Thoracic aorta (tissue), 2 donors: ENCODE measurements at regions not wholly inside any gene's neighbourhood (a gene's known extent, or its start where the extent isn't known, plus 50 kb on each side); places are given as distances from the start of the nearest gene placed in this dataset.

ENCODE experiments used
- ATAC-seq: fragments of 150-250 bp; one replicate; pipeline ENCODE4 v1.8.0; 2017; ENCODE audit warnings: low read depth; ENCODE audit not compliant: insufficient number of reproducible peaks, low FRiP score
- DNase-seq: peaks from one replicate; pipeline ENCODE4 v3.0.0-alpha.2; 2020; ENCODE audit warnings: low spot score
- H3K27ac ChIP-seq, 2 donors: fragments of 200-600 bp; sonication (generic); 1 replicate in 1 of 2; 2 replicates in 1 of 2; pipeline ENCODE4 v1.5.1; 2016; ENCODE audit warnings: mild to moderate bottlenecking in 2 of 2, moderate library complexity in 2 of 2
- H3K27me3 ChIP-seq: fragments of 200-600 bp; sonication (generic); replicated peaks from 2 replicates; pipeline ENCODE4 v1.6.0; 2016; ENCODE audit warnings: mild to moderate bottlenecking; ENCODE audit not compliant: insufficient read depth
- H3K36me3 ChIP-seq: fragments of 200-600 bp; sonication (generic); one replicate; pipeline ENCODE4 v1.5.1; 2016
- H3K4me1 ChIP-seq, 2 donors: fragments of 200-600 bp; sonication (generic); 1 replicate in 1 of 2; 2 replicates in 1 of 2; pipeline versions ENCODE4 v1.5.1 to v1.6.0; 2016; ENCODE audit warnings: low read depth in 2 of 2, mild to moderate bottlenecking in 1 of 2; ENCODE audit not compliant: control insufficient read depth in 1 of 2
- H3K4me3 ChIP-seq: fragments of 200-600 bp; sonication (generic); 2 replicates; pipeline ENCODE4 v1.5.1; 2016; ENCODE audit warnings: mild to moderate bottlenecking
- H3K9me3 ChIP-seq: fragments of 200-600 bp; sonication (generic); 2 replicates; pipeline ENCODE4 v1.5.1; 2016
- TF ChIP-seq, protein P1 (sequence below): fragments of 200-600 bp; sonication (generic); IDR thresholded peaks from one replicate; pipeline ENCODE4 v1.5.1; 2019; ENCODE audit warnings: antibody characterized with exemption

DNA sequence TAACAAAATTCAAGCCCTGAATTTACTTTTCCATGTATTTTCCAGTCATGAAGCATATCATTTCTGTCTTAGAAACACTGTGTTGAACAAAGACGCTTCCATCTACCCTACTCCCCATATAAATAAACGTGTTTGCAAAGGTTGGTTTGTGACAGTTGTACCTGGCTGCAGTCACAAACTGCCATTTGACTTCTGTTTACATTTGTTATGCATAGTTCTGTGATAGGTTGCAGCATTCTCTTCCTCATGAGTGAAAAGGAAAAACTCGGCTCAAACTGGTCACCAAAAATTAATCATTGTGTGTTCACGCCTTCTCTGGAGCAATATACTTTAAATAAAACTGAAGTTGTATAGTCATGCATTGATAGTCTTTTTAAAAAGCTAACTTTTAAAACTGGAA is 69.3 kb upstream of the MOCS2 start:
- TF ChIP-seq, protein P1, sequence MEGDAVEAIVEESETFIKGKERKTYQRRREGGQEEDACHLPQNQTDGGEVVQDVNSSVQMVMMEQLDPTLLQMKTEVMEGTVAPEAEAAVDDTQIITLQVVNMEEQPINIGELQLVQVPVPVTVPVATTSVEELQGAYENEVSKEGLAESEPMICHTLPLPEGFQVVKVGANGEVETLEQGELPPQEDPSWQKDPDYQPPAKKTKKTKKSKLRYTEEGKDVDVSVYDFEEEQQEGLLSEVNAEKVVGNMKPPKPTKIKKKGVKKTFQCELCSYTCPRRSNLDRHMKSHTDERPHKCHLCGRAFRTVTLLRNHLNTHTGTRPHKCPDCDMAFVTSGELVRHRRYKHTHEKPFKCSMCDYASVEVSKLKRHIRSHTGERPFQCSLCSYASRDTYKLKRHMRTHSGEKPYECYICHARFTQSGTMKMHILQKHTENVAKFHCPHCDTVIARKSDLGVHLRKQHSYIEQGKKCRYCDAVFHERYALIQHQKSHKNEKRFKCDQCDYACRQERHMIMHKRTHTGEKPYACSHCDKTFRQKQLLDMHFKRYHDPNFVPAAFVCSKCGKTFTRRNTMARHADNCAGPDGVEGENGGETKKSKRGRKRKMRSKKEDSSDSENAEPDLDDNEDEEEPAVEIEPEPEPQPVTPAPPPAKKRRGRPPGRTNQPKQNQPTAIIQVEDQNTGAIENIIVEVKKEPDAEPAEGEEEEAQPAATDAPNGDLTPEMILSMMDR: no peak
- H3K9me3 ChIP-seq: no peaks in the 10 kb centered on the region
- no peaks in the 10 kb centered on the region for H3K27me3 ChIP-seq
- ATAC-seq (no peak), DNase-seq (no peak)
- no peaks in the 10 kb centered on the region for H3K36me3 ChIP-seq
- no peaks in the 10 kb centered on the region for H3K4me1 ChIP-seq
- no peak overlapping the region for H3K4me3 ChIP-seq
- H3K27ac ChIP-seq: no peak overlapping the region

DNA sequence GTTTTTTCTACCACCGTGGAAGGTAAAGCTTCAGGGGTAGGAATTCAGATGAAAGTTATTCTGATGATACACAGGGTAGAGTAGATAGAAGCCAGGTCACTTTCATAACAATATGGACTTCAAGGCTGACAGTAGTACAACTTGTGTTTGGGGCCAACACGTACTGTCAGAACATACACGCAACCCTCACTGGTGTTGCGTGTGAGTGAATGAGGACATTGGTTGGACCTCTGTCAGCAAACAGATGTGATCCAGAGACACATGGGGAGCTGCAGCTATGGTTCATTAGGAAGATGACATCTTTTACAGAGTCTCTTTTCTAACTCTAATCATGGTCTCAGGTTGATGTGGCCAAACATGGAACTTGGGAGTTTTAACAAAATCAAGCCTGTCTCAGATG is 70.1 kb upstream of the MOCS2 start:
- ATAC-seq: no peak
- Histone ChIP-seq H3K4me3 (no peak overlapping the region), H3K9me3 (no peaks in the 10 kb centered on the region), H3K4me1 (no peaks in the 10 kb centered on the region), H3K27me3 (no peaks in the 10 kb centered on the region), H3K27ac (no peak overlapping the region), H3K36me3 (no peaks in the 10 kb centered on the region)
- no peak for DNase-seq
- TF ChIP-seq, protein P1: no peak

DNA sequence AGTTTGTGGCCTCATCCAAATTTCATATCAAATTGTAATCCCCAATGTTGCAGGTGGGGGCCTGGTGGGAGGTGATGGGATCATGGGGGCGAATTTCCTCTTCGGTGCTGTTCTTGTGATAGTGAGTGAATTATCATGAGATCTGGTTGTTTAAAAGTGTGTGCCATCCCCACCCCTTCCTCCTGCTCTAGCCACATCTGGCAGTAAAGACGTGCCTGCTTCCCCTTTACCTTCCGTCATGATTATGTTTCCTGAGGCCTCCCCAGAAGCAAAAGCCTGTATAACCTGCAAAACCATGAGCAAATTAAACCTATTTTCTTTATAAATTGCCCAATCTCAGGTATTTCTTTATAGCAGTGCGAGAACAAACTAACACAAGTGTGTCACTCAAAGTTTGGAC is 71.0 kb upstream of the MOCS2 start:
- Histone ChIP-seq H3K27me3 (no peaks in the 10 kb centered on the region), H3K4me1 (no peaks in the 10 kb centered on the region), H3K36me3 (no peaks in the 10 kb centered on the region), H3K4me3 (no peak overlapping the region), H3K9me3 (no peaks in the 10 kb centered on the region), H3K27ac (no peak overlapping the region)
- TF ChIP-seq, protein P1: no peak
- DNase-seq: no peak
- no peak for ATAC-seq

DNA sequence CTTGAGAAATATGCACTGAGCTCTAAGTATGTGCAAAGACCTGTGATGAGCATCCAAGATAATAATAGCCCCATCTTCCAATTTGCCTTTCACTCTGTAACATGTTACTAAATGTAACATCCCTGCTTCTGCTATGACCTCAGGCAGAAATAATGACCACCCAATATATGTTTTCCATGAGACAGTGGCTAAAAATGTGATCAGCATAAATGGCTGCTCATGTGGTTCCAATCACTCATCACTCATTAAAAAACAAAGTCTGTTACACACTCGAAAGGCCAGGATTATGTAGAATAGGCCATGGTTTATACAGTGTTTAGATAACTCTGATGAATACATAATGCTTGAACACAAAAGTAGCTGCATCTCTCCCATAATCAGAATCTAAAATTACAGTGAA is 71.4 kb upstream of the MOCS2 start:
- H3K4me1 ChIP-seq: no peaks in the 10 kb centered on the region
- no peak for DNase-seq
- no peaks in the 10 kb centered on the region for H3K27me3 ChIP-seq
- no peak for ATAC-seq
- H3K9me3 ChIP-seq: no peaks in the 10 kb centered on the region
- H3K36me3 ChIP-seq: no peaks in the 10 kb centered on the region
- no peak overlapping the region for H3K4me3 ChIP-seq
- TF ChIP-seq, protein P1: no peak
- no peak overlapping the region for H3K27ac ChIP-seq

DNA sequence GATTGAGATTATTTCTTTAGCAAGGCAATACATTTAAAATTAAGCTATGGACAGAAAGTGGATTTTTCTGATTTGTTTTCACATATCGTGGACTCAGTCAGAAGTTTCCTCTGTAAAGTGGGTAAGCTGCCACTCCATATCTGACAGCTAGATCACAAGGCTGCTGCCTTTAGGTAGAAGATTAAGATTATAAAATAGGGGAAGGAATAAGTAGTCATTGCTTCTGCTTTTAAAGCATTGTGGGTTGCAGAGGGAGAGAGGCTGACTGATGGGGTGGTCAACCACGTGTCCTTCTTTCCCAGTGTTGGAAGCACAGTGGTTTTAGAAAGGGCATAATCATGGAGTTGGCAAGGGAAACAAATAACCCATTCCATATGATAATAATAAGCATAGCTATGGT is 74.3 kb upstream of the MOCS2 start:
- ATAC-seq (no peak), DNase-seq (no peak)
- H3K27me3 ChIP-seq: no peaks in the 10 kb centered on the region
- no peak overlapping the region for H3K27ac ChIP-seq
- no peaks in the 10 kb centered on the region for H3K9me3 ChIP-seq
- TF ChIP-seq, protein P1: no peak
- H3K36me3 ChIP-seq: no peaks in the 10 kb centered on the region
- H3K4me1 ChIP-seq: no peaks in the 10 kb centered on the region
- no peak overlapping the region for H3K4me3 ChIP-seq
